ENCODE measurements at regions not wholly inside any gene's neighbourhood (a gene's known extent, or its start where the extent isn't known, plus 50 kb on each side); places are given as distances from the start of the nearest gene placed in this dataset.

- Histone ChIP-seq H3K9me3 (replicated peaks; ENCODE audit: control insufficient read depth, insufficient read depth, low read length) (no peaks in the 10 kb centered on the region), H2AFZ (ENCODE audit: low read depth, low read length) (no peak overlapping the region), H3K36me3 (ENCODE audit: control insufficient read depth in 2 of 2, extremely low read depth in 1 of 2, insufficient read depth in 2 of 2, low read length in 2 of 2) (no peaks in the 10 kb centered on the region), H3K27me3 (ENCODE audit: control insufficient read depth in 2 of 2, insufficient read depth in 2 of 2, low read length in 2 of 2) (no peaks in the 10 kb centered on the region), H3K9ac (replicated peaks; ENCODE audit: extremely low read depth, insufficient read depth, low read length) (no peak overlapping the region), H3K4me3 (replicated peaks in 1 of 3; ENCODE audit: insufficient read depth in 1 of 3, low read depth in 1 of 3, low read length in 3 of 3) (no peak overlapping the region), H3K4me1 (ENCODE audit: control insufficient read depth, extremely low read depth, insufficient read depth, low read length) (no peaks in the 10 kb centered on the region), H3K9me1 (replicated peaks; ENCODE audit: control insufficient read depth, extremely low read depth, insufficient read depth, low read length) (no peaks in the 10 kb centered on the region), H3K4me2 (ENCODE audit: insufficient read depth, low read length) (no peak overlapping the region), H4K20me1 (replicated peaks; ENCODE audit: control insufficient read depth, extremely low read depth, insufficient read depth, low read length) (no peaks in the 10 kb centered on the region), H3K79me2 (ENCODE audit: control insufficient read depth, insufficient read depth, low read length) (no peaks in the 10 kb centered on the region), H3K27ac (ENCODE audit: insufficient read depth, low read depth, low read length) (no peak overlapping the region)
- intact Hi-C loops (cut with micrococcal nuclease) (no loop called here), dilution Hi-C loops (cut with MboI; ENCODE audit: extremely low pct_ligation_motif_present, low sequenced_read_pairs) (no loop called here)
- FAIRE-seq, result no peak
- no peak for DNase-seq (ENCODE audit: low read depth, low spot score)
- TF ChIP-seq MYC (IDR thresholded peaks at IDR 0.05; ENCODE audit: low read depth, low read length) (no peak), MAX (IDR thresholded peaks at IDR 0.05; ENCODE audit: insufficient read depth, insufficient read length) (no peak), CTCF (IDR thresholded peaks at IDR 0.05; ENCODE audit: extremely low read depth in 1 of 2, insufficient read depth in 1 of 2, low read depth in 1 of 2, low read length in 2 of 2) (no peak), GATA2 (IDR thresholded peaks at IDR 0.05; ENCODE audit: insufficient read depth, insufficient read length, low read depth, low read length) (no peak), JUN (IDR thresholded peaks at IDR 0.05; ENCODE audit: borderline replicate concordance, insufficient read depth, insufficient read length, low read depth) (no peak), POLR2A (IDR thresholded peaks at IDR 0.05; ENCODE audit: low read depth, low read length) (no peak), EZH2 (IDR thresholded peaks at IDR 0.05; ENCODE audit: borderline replicate concordance, low read depth, low read length, severe bottlenecking) (no peak), FOS (IDR thresholded peaks at IDR 0.05; ENCODE audit: borderline replicate concordance, insufficient read depth, low read length) (no peak), POLR2AphosphoS5 (IDR thresholded peaks at IDR 0.05; ENCODE audit: insufficient read depth, low read depth, low read length) (no peak)
- ChIA-PET CTCF (no interaction called here), POLR2A (no interaction called here)
- no TSS peak for BruUV-seq (replicated peaks)
Observed at GRCh38 chr10:83287374-83287773, 851.9 kb upstream of the GHITM start.

Measured in endothelial cell of umbilical vein (primary cell).